ENCODE measurements at regions not wholly inside any gene's neighbourhood (a gene's known extent, or its start where the extent isn't known, plus 50 kb on each side); places are given as distances from the start of the nearest gene placed in this dataset.
A peak's percentile ranks its signal among the peaks of the same experiment; 100 is the strongest.

DNA sequence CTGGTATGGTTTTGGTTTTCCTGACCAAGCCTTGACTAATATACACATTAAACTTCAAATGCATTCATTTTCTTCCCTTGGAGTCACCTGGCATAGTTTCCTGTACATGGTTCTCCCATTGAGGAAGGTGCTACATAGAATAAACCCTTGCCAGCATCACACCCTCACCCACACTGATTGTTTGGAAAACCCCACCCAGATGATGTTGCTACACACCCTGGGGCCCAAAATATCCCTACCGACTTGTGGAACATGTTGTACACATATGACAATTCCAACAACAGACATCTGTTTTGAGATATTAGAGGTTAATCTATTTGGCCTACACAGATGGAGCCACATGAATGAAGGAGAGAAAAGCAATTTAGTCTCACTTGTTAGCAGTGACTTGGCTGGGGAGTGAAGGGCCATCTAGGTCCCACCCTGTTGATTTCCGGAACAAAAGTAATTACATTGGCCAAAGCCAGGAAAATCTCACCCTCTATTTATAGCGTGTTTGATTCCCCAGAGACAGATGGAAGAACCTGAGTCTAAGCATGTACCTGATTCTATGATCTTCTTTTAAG, 606.0 kb upstream of the BTBD3 start:
- intact Hi-C loops (cut with DNase I) = no loop called here
- DNase-seq = no peak

DNA sequence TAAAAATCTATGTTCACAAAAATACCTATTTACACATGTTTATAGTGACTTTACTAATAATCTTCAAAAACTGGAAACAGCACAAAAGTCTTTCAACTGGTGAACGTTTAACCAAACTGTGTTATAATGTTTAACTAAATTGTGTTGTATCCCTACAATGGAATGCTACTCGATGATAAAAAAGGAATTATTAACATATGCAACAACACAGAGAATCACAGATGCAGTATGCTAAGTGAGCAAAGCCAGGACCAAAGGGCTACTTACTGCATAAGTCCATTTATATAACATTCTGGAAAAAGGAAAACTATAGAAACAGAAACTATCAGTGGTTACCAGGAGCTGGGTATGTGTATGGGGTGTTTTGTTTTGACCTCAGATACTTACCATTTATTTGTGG, 602.2 kb upstream of the BTBD3 start:
- DNase-seq = no peak
- intact Hi-C loops (cut with DNase I) = no loop called here

DNA sequence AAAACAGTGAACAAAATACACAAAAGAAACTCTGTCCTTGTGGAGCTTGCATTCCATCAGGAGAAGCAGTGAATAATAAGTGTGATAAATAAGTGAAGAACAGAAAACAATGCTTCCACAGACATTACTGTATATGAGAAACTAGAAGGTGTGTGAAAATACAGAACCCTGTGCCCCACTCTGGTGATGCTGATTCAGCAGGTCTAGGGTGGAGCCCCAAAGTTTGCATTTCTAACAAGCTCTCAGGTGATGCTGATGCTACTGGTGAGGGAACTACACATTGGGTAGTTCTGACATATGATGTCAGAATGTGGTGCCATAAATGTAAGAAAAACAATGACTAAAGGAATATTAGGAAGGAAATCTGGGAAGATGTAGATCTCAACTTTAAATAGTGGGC, 601.4 kb upstream of the BTBD3 start:
- intact Hi-C loops (cut with DNase I) = no loop called here
- no peak for DNase-seq

- intact Hi-C loops (cut with DNase I) = no loop called here
- DNase-seq = no peak
Measured at GRCh38 chr20:11320033-11320432, 597.7 kb upstream of the BTBD3 start.

- DNase-seq = no peak
- intact Hi-C loops (cut with DNase I) = no loop called here
Measured at GRCh38 chr20:11323816-11324215, 593.9 kb upstream of the BTBD3 start.

- DNase-seq = no peak
- intact Hi-C loops (cut with DNase I) = no loop called here
Measured at GRCh38 chr20:11324990-11325389, 592.7 kb upstream of the BTBD3 start.

GRCh38 chr20:11328839-11329238, 588.9 kb upstream of the BTBD3 start:
- DNase-seq = no peak
- intact Hi-C loops (cut with DNase I) = no loop called here

DNA sequence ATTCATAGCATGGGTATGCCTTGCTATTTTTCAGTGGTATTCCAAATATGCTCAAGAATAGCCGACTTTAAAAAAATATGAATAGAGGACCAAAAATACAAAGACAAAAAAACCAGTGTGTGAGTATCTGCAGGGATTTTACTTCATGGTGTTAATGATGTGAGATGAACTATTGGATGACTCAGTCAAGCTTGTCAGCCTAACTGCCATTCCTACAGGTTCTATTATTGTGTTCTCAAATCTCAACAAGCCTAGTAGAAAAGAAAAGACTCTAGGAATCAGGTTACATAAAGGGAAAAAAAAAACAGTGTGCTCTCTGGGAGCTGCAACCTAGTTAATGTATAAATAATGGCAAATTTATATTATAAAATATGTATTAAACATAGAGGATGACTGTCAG, 588.4 kb upstream of the BTBD3 start:
- intact Hi-C loops (cut with DNase I) = no loop called here
- peak in 2 of 42 donors; percentile 17 to 38 for DNase-seq

GRCh38 chr20:11331096-11331495, 586.6 kb upstream of the BTBD3 start:
- DNase-seq = no peak
- intact Hi-C loops (cut with DNase I) = no loop called here

- DNase-seq = no peak
- intact Hi-C loops (cut with DNase I) = no loop called here
Measured at GRCh38 chr20:11332381-11332780, 585.3 kb upstream of the BTBD3 start.

DNA sequence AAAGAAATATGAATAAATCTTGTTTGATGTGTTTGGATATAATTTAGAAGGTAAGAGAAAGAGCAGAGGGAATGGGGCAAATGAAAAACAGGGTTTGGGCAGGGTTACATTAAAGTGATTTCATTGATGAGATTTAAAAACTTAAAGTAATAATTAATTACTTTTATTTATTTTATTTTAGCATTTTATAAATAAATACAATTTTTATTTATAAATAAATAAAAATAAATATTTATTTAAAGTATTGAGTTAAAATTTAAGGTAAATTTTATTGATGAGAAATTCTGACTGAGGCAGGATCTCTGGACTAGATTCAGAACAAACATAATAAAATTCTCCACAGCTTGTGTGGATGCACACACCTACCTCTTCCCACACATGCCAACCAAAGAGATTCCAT, 584.1 kb upstream of the BTBD3 start:
- intact Hi-C loops (cut with DNase I) = no loop called here
- DNase-seq = no peak

- no peak for DNase-seq
Measured at GRCh38 chr20:11337361-11338130, 580.1 kb upstream of the BTBD3 start.

GRCh38 chr20:11338496-11339306, 579.0 kb upstream of the BTBD3 start:
- intact Hi-C loops (cut with DNase I) = no loop called here
- no peak for DNase-seq

More at GRCh38 chr20:11337361-11338130, 580.1 kb upstream of the BTBD3 start:
- intact Hi-C loops (cut with DNase I) = no loop called here

GRCh38 chr20:11344939-11345338, 572.8 kb upstream of the BTBD3 start:
- no peak for DNase-seq
- intact Hi-C loops (cut with DNase I) = no loop called here

- DNase-seq = no peak
- intact Hi-C loops (cut with DNase I) = no loop called here
Measured at GRCh38 chr20:11347738-11348137, 570.0 kb upstream of the BTBD3 start.

- DNase-seq = peak in 1 of 42 donors; percentile 36
- intact Hi-C loops (cut with DNase I) = no loop called here
Measured at GRCh38 chr20:11350126-11351005, 567.3 kb upstream of the BTBD3 start.

- intact Hi-C loops (cut with DNase I) = no loop called here
- DNase-seq = no peak
Measured at GRCh38 chr20:11352041-11352440, 565.7 kb upstream of the BTBD3 start.

DNA sequence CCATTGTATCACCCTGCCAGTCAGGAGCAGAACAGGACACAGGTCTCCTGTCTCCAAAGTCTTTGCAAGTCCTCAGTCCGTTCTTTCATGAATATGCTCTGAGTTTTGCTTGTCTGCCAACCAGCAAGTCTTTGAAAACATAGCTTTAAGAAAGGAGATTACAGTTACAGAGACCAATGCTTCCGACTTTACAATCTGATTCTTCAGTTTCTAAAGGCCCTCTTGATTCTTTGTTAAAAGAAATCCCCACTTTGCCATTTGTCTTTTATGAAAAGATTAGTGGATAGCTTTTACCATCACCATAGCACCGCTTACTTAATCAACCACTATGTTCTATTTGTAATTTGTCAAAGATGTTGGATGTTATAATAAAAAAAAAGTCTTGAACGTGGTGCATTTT, 562.8 kb upstream of the BTBD3 start:
- intact Hi-C loops (cut with DNase I) = no loop called here
- DNase-seq = no peak

- intact Hi-C loops (cut with DNase I) = no loop called here
- no peak for DNase-seq
Measured at GRCh38 chr20:11355345-11355744, 562.3 kb upstream of the BTBD3 start.
